Naive thymus-derived CD8-positive, alpha-beta T cell (primary cell): ENCODE measurements at regions not wholly inside any gene's neighbourhood (a gene's known extent, or its start where the extent isn't known, plus 50 kb on each side); places are given as distances from the start of the nearest gene placed in this dataset.

Experiments used
- ATAC-seq, 2 donors: fragments of 150-1000 bp; cut with Tn5 transposase in 1 of 2; sonication (Bioruptor Pico), chemical (Tn5 transposase) in 1 of 2; 1 replicate in 1 of 2; 2 replicates in 1 of 2; pipeline ENCODE4 v1.10.0; 2021; ENCODE audit warnings: mild to moderate bottlenecking in 2 of 2, moderate library complexity in 2 of 2
- POLR2A ChIA-PET: fragments of 350-600 bp; sonication (Branson Sonifier 250); formaldehyde crosslinking; loops from one replicate; lab custom pipeline; 2021; ENCODE audit warnings: antibody characterized with exemption; lab: Charles Lee
- DNase-seq, 10 donors: peaks; one replicate each; pipeline versions ENCODE4 v3.0.0 to v3.0.0-alpha.2; 2020 to 2022
- H3K27ac Mint-ChIP-seq, 10 donors: one replicate each; pipeline ENCODE4 v1.8.0; 2020 to 2022; ENCODE audit warnings: mild to moderate bottlenecking in 10 of 10, mixed read lengths in 10 of 10, moderate library complexity in 4 of 10, inconsistent platforms in 1 of 10
- H3K27me3 Mint-ChIP-seq, 5 donors: one replicate each; pipeline ENCODE4 v1.8.0; 2021 to 2022; ENCODE audit warnings: mixed read lengths in 5 of 5
- H3K36me3 Mint-ChIP-seq, 3 donors: one replicate each; pipeline ENCODE4 v1.8.0; 2020 to 2022; ENCODE audit warnings: mixed read lengths in 3 of 3, mild to moderate bottlenecking in 2 of 3, inconsistent platforms in 1 of 3
- H3K4me1 Mint-ChIP-seq, 4 donors: one replicate each; pipeline ENCODE4 v1.8.0; 2021 to 2022; ENCODE audit warnings: mixed read lengths in 4 of 4
- H3K4me3 Mint-ChIP-seq, 10 donors: one replicate each; pipeline ENCODE4 v1.8.0; 2020 to 2022; ENCODE audit warnings: mild to moderate bottlenecking in 10 of 10, mixed read lengths in 10 of 10, moderate library complexity in 6 of 10, inconsistent platforms in 1 of 10
- H3K9me3 Mint-ChIP-seq, 9 donors: one replicate each; pipeline ENCODE4 v1.8.0; 2020 to 2022; ENCODE audit warnings: mixed read lengths in 9 of 9, mild to moderate bottlenecking in 3 of 9, inconsistent platforms in 1 of 9, moderate library complexity in 1 of 9

DNA sequence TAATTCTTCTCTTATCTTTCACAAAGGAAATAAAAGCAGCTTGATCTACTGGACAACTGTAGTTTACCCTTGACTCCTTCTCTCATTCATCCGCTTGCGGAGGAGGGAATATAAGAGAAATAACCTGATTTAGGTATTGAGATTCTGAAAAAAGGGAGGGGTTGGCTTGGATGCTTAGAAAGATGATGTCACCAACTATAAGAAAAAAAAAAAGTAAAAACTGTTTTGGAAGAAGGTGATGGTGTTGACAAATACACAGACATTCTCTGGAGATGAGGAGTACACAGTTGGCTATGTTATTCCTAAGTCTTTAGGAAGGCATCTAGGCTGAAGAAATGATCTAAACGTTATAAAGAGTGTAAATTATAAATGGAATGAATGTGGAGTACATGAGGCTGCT lies 103.3 kb downstream of the TMEM114 start:
- ATAC-seq (no peak), DNase-seq (no peak)
- POLR2A ChIA-PET, result no interaction called here
- Mint-ChIP-seq H3K36me3 (peaks cover 0 to 5% (median 2%) of the 10 kb centered on the region in 3 donors), H3K27ac (no peak overlapping the region), H3K9me3 (peaks cover 0 to 16% (median 0%) of the 10 kb centered on the region in 9 donors), H3K4me3 (no peak overlapping the region), H3K4me1 (peaks cover 0 to 2% (median 0%) of the 10 kb centered on the region in 4 donors), H3K27me3 (peaks cover 0 to 15% (median 6%) of the 10 kb centered on the region in 5 donors)

GRCh38 chr16:8483396-8483795 lies 106.9 kb downstream of the TMEM114 start:
- no peak overlapping the region for H3K27ac Mint-ChIP-seq
- POLR2A ChIA-PET, result no interaction called here
- no peak overlapping the region for H3K4me3 Mint-ChIP-seq
- H3K27me3 Mint-ChIP-seq, result peaks cover 2 to 15% (median 10%) of the 10 kb centered on the region in 5 donors
- peaks cover 0 to 2% (median 0%) of the 10 kb centered on the region in 4 donors for H3K4me1 Mint-ChIP-seq
- no peak for DNase-seq
- peaks cover 0 to 16% (median 0%) of the 10 kb centered on the region in 9 donors for H3K9me3 Mint-ChIP-seq
- peaks cover 0 to 5% (median 2%) of the 10 kb centered on the region in 3 donors for H3K36me3 Mint-ChIP-seq
- ATAC-seq, result no peak

- H3K36me3 Mint-ChIP-seq, result peaks cover 0 to 2% (median 0%) of the 10 kb centered on the region in 3 donors
- no peak for DNase-seq
- peaks cover 2 to 15% (median 10%) of the 10 kb centered on the region in 5 donors for H3K27me3 Mint-ChIP-seq
- peaks cover 0 to 4% (median 0%) of the 10 kb centered on the region in 9 donors for H3K9me3 Mint-ChIP-seq
- H3K27ac Mint-ChIP-seq, result no peak overlapping the region
- POLR2A ChIA-PET, result no interaction called here
- ATAC-seq, result no peak
- peaks cover 0 to 2% (median 0%) of the 10 kb centered on the region in 4 donors for H3K4me1 Mint-ChIP-seq
- H3K4me3 Mint-ChIP-seq, result no peak overlapping the region
Observed at GRCh38 chr16:8481810-8482209, 108.5 kb downstream of the TMEM114 start.

DNA sequence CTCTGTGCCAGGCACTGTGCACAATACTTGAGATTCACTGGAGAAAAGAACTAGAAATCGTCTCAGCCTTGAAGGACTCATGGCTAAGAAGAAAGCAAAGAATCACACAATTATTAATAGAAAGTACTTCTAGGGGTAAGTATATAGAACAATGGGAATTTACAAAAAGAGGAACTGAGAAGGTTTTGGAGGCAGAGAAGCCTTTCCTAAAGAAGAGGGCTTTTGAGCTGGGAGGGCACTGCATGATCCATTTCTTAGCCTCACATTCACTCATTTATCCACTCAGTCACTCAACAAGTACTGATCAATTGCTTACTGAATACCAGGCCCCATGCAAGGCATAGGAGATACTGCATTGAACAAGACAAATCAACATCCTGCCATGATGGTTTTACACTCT lies 113.5 kb downstream of the TMEM114 start:
- no peak for DNase-seq
- POLR2A ChIA-PET, result no interaction called here
- Mint-ChIP-seq H3K27me3 (peaks cover 0 to 12% (median 0%) of the 10 kb centered on the region in 5 donors), H3K36me3 (no peaks in the 10 kb centered on the region), H3K27ac (no peak overlapping the region), H3K4me3 (no peak overlapping the region), H3K4me1 (no peaks in the 10 kb centered on the region), H3K9me3 (peaks cover 0 to 6% (median 0%) of the 10 kb centered on the region in 9 donors)
- no peak for ATAC-seq

DNA sequence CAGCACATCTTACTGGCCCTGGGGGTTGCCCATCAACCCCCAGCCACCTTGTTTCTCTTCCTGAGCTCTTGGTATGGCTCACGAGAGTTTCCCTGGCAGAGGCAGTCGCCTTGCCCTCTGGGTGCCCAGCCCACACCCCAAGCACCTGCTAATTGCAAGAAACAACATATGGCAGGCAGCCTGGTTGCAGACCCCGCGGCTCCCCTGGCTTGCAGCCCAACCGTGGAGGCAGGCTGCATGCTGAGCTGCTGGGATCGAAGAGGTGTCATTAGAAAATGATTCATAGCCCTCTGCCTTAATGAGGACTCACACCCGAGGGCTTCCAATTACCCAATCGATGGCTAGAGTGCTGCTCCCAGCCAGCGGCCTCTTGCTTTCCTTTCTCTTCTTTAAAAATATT lies 115.7 kb downstream of the TMEM114 start:
- Mint-ChIP-seq H3K36me3 (no peaks in the 10 kb centered on the region), H3K27ac (no peak overlapping the region), H3K4me3 (no peak overlapping the region), H3K27me3 (peaks cover 0 to 8% (median 0%) of the 10 kb centered on the region in 5 donors), H3K4me1 (no peaks in the 10 kb centered on the region), H3K9me3 (peaks cover 0 to 6% (median 0%) of the 10 kb centered on the region in 9 donors)
- ATAC-seq (no peak), DNase-seq (no peak)
- POLR2A ChIA-PET, result no interaction called here

- Mint-ChIP-seq H3K36me3 (no peaks in the 10 kb centered on the region), H3K27me3 (peaks cover 2 to 32% (median 12%) of the 10 kb centered on the region in 5 donors), H3K9me3 (peaks cover 0 to 11% (median 6%) of the 10 kb centered on the region in 9 donors), H3K4me3 (no peak overlapping the region), H3K27ac (no peak overlapping the region), H3K4me1 (no peaks in the 10 kb centered on the region)
- POLR2A ChIA-PET, result no interaction called here
- ATAC-seq (no peak), DNase-seq (no peak)
Observed at GRCh38 chr16:8469102-8469778, 121.1 kb downstream of the TMEM114 start.

- H3K9me3 Mint-ChIP-seq, result peaks cover 0 to 18% (median 5%) of the 10 kb centered on the region in 9 donors
- ATAC-seq (no peak), DNase-seq (no peak)
- H3K4me1 Mint-ChIP-seq, result no peaks in the 10 kb centered on the region
- no peak overlapping the region for H3K27ac Mint-ChIP-seq
- POLR2A ChIA-PET, result no interaction called here
- H3K36me3 Mint-ChIP-seq, result no peaks in the 10 kb centered on the region
- H3K4me3 Mint-ChIP-seq, result no peak overlapping the region
- peaks cover 6 to 38% (median 15%) of the 10 kb centered on the region in 5 donors for H3K27me3 Mint-ChIP-seq
Observed at GRCh38 chr16:8464979-8465378, 125.3 kb downstream of the TMEM114 start.

- Mint-ChIP-seq H3K27ac (no peak overlapping the region), H3K27me3 (peaks cover 6 to 22% (median 10%) of the 10 kb centered on the region in 5 donors), H3K9me3 (peaks cover 0 to 15% (median 4%) of the 10 kb centered on the region in 9 donors), H3K36me3 (no peaks in the 10 kb centered on the region), H3K4me1 (no peaks in the 10 kb centered on the region), H3K4me3 (no peak overlapping the region)
- POLR2A ChIA-PET, result no interaction called here
- no peak for ATAC-seq
- no peak for DNase-seq
Observed at GRCh38 chr16:8459085-8459733, 131.1 kb downstream of the TMEM114 start.

- H3K27me3 Mint-ChIP-seq, result peaks cover 6 to 22% (median 10%) of the 10 kb centered on the region in 5 donors
- no peak overlapping the region for H3K27ac Mint-ChIP-seq
- ATAC-seq (no peak), DNase-seq (no peak)
- no peaks in the 10 kb centered on the region for H3K36me3 Mint-ChIP-seq
- H3K4me3 Mint-ChIP-seq, result no peak overlapping the region
- H3K4me1 Mint-ChIP-seq, result no peaks in the 10 kb centered on the region
- POLR2A ChIA-PET, result no interaction called here
- peaks cover 0 to 22% (median 6%) of the 10 kb centered on the region in 9 donors for H3K9me3 Mint-ChIP-seq
Observed at GRCh38 chr16:8458481-8459046, 131.7 kb downstream of the TMEM114 start.

GRCh38 chr16:8453359-8453758 lies 137.0 kb downstream of the TMEM114 start:
- H3K4me3 Mint-ChIP-seq, result no peak overlapping the region
- POLR2A ChIA-PET, result no interaction called here
- H3K27me3 Mint-ChIP-seq, result peaks cover 1 to 14% (median 8%) of the 10 kb centered on the region in 5 donors
- no peak overlapping the region for H3K27ac Mint-ChIP-seq
- DNase-seq (no peak), ATAC-seq (no peak)
- H3K36me3 Mint-ChIP-seq, result no peaks in the 10 kb centered on the region
- peaks cover 0 to 15% (median 4%) of the 10 kb centered on the region in 9 donors for H3K9me3 Mint-ChIP-seq
- H3K4me1 Mint-ChIP-seq, result no peaks in the 10 kb centered on the region

DNA sequence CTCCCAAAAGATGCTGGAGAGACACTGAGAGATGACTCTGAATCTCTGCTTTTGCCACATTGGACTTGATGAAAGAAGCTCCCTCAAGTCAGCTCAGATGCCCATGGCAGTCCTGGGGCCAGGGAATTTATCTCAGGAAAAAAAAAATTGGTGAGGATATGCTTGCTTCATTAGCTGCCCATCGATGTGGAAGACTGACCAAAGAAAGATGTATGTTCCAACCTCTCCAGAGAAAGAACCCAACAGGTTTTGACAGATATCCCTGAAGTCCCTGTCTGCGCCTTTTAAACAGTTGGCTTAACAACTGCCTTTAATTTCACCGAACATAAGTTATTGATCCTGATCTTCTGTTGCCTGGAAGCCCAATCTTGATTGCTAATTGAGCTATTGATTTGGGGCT lies 137.4 kb downstream of the TMEM114 start:
- peaks cover 1 to 16% (median 7%) of the 10 kb centered on the region in 5 donors for H3K27me3 Mint-ChIP-seq
- no peak for ATAC-seq
- POLR2A ChIA-PET, result no interaction called here

DNA sequence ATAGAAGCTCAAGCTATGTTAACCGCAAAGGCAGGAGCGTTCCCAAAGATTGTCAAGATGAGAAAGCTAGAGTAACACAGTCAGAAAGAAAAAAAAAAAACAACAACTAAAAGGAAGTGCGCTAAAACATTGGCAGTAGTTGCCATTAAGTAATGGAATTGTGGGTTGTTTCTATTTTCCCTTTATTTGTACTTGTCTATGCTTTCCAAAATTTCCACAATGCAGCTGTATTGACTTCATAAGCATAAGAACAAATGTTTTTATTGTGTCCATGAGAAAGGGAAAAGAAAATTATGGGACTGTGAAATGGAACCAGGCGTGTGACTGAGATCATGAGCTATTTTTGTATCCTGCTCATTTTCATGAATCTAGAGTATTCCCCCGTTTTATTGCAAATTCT lies 153.4 kb downstream of the TMEM114 start:
- H3K4me3 Mint-ChIP-seq, result no peak overlapping the region
- no peaks in the 10 kb centered on the region for H3K4me1 Mint-ChIP-seq
- H3K27me3 Mint-ChIP-seq, result peaks cover 2 to 10% (median 6%) of the 10 kb centered on the region in 5 donors
- ATAC-seq, result no peak
- POLR2A ChIA-PET, result no interaction called here
- H3K36me3 Mint-ChIP-seq, result peaks cover 0 to 4% (median 0%) of the 10 kb centered on the region in 3 donors
- no peak overlapping the region for H3K27ac Mint-ChIP-seq
- peaks cover 0 to 8% (median 3%) of the 10 kb centered on the region in 9 donors for H3K9me3 Mint-ChIP-seq
- no peak for DNase-seq

More for the DNA sequence above, 137.4 kb downstream of the TMEM114 start:
- no peaks in the 10 kb centered on the region for H3K4me1 Mint-ChIP-seq
- peaks cover 0 to 15% (median 4%) of the 10 kb centered on the region in 9 donors for H3K9me3 Mint-ChIP-seq
- no peak for DNase-seq
- H3K27ac Mint-ChIP-seq, result no peak overlapping the region
- no peak overlapping the region for H3K4me3 Mint-ChIP-seq
- H3K36me3 Mint-ChIP-seq, result no peaks in the 10 kb centered on the region

GRCh38 chr16:8431783-8432182 lies 158.5 kb downstream of the TMEM114 start:
- H3K4me3 Mint-ChIP-seq, result no peak overlapping the region
- no peaks in the 10 kb centered on the region for H3K36me3 Mint-ChIP-seq
- no peak overlapping the region for H3K27ac Mint-ChIP-seq
- H3K27me3 Mint-ChIP-seq, result peaks cover 2 to 15% (median 7%) of the 10 kb centered on the region in 5 donors
- POLR2A ChIA-PET, result no interaction called here
- ATAC-seq, result no peak
- no peak for DNase-seq
- H3K4me1 Mint-ChIP-seq, result no peaks in the 10 kb centered on the region
- H3K9me3 Mint-ChIP-seq, result peaks cover 0 to 11% (median 0%) of the 10 kb centered on the region in 9 donors
